ENCODE measurements at regions not wholly inside any gene's neighbourhood (a gene's known extent, or its start where the extent isn't known, plus 50 kb on each side); places are given as distances from the start of the nearest gene placed in this dataset.
"Not testable (repeated sequence)": the region's sequence is repeated elsewhere in the genome, so short reads cannot be mapped to it uniquely, and the experiment has no call there.

DNA sequence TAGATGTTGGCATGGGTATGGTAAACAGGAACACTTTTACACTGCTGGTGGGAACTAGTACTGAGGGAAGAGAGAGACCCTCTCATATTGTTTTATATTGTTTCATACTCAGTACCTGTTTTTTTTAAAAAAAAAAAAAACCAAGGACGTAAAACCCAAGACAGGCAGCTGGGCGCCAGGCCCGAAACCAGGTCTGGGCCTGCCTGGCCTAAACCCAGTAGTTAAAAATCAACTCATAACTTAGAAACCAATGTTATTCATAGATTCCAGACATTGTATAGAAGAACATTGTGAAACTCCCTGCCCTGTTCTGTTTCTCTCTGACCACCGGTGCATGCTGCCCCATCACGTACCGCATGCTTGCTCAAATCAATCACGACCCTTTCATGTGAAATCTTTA, 125.5 kb downstream of the FAM170A start:
- H3K4me1 Mint-ChIP-seq; H3K4me3 Mint-ChIP-seq; H3K36me3 Mint-ChIP-seq; ATAC-seq; H3K27ac Mint-ChIP-seq; DNase-seq (ENCODE audit: low spot score in 2 of 2); H3K9me3 Mint-ChIP-seq: not testable (repeated sequence)

DNA sequence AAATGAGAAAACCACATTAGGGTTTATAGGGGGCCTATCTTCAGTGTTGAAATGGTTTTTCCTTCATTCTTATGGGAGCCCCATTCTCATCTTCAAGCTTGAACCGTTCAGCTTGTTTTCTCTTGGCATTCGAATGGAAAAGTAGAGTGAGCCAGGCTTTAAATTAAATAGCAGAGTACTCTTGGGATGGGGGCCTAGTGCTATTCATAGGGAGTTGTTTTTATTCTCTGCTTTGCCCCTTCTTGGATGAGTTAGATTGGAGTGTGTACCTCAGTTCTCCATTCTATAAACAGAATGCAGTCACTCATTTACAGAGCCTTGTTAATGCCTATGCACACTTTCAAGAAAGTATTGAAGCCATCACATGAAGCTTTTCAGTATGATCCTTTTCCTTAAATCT, 127.9 kb downstream of the FAM170A start:
- no peaks in the 10 kb centered on the region for H3K4me1 Mint-ChIP-seq
- ATAC-seq (no peak), DNase-seq (ENCODE audit: low spot score in 2 of 2) (no peak)
- H3K4me3 Mint-ChIP-seq = no peak overlapping the region
- H3K36me3 Mint-ChIP-seq = no peaks in the 10 kb centered on the region
- no peak overlapping the region for H3K27ac Mint-ChIP-seq
- no peaks in the 10 kb centered on the region for H3K9me3 Mint-ChIP-seq

DNA sequence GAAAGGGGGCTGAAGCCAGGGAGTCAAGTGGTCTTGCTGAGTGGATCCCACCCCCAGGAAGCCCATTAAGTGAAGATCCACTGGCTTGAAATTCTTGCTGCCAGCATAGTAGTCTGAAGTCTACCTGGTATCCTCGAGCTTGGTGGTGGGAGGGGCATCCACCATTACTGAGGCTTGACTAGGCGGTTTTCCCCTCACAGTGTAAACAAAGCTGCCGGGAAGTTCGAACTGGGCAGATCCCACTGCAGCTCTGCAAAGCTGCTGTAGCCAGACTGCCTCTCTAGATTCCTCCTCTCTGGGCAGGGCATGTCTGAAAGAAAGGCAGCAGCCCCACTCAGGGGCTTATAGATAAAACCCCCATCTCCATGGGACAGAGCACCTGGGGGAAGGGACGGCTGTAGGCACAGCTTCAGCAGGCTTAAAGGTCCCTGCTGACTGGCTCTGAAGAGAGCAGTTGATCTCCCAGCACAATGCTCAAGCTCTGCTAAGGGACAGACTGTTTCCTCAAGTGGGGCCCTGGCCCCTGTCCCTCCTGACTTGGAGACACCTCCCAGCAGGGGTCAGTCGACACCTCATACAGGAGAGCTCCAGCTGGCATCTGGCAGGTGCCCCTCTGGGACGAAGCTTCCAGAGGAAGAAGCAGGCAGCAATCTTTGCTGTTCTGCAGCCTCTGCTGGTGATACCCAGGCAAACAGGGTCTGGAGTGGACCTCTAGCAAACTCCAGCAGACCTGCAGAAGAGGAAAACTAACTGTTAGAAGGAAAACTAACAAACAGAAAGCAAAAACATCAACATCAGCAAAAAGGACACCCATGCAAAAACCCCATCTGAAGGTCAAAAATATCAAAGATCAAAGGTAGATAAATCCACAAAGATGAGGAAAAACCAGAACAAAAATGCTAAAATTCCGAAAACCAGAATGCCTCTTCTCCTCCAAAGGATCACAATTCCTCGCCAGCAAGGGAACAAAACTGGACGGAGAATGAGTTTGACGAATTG, 140.6 kb downstream of the FAM170A start:
- not testable (repeated sequence) for DNase-seq (ENCODE audit: low spot score in 2 of 2); H3K36me3 Mint-ChIP-seq; ATAC-seq; H3K4me1 Mint-ChIP-seq; H3K9me3 Mint-ChIP-seq; H3K27ac Mint-ChIP-seq; H3K4me3 Mint-ChIP-seq

GRCh38 chr5:119780145-119780544, 150.8 kb downstream of the FAM170A start:
- DNase-seq (ENCODE audit: low spot score in 2 of 2); H3K4me1 Mint-ChIP-seq; H3K36me3 Mint-ChIP-seq; ATAC-seq; H3K27ac Mint-ChIP-seq; H3K4me3 Mint-ChIP-seq; H3K9me3 Mint-ChIP-seq: not testable (repeated sequence)

GRCh38 chr5:119785057-119785456, 155.7 kb downstream of the FAM170A start:
- Mint-ChIP-seq H3K4me3 (no peak overlapping the region), H3K36me3 (no peaks in the 10 kb centered on the region)

DNA sequence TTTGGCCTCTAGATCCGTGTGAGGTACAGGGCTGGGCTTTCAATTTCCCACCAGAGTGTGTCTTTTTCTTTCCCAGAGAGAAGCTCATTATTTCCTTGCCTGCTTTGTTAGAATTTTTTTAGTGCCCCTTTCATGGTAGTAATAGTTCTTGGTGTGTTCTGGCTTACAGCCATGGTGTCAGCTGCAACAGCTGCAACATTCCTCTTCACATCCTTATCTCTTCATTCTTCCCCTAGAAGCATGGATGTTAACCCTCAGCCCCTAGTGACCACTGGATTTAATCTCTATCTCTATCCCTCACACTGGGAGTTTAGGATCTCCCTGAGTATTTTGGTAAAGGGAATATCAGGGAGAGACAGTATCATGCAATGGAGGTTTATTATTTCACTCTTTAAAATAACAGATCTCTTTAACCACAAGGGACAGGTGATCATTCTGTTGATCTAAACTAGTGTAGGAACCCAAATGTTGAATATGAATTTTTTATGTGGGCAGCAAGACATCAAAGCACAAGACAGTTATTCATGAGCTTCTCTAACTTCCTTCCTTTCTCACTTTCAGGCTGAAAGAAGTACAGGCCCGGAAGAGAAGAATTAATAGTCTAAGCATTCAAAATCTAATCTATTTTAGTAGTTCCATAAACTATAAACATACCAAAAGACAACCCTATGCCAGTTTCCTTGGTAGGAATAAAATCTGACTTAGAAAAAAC, 160.2 kb downstream of the FAM170A start:
- no peak overlapping the region for H3K4me3 Mint-ChIP-seq
- H3K36me3 Mint-ChIP-seq = no peaks in the 10 kb centered on the region
- peaks cover 4% of the 10 kb centered on the region for H3K9me3 Mint-ChIP-seq
- DNase-seq (ENCODE audit: low spot score in 2 of 2) (no peak), ATAC-seq (no peak)
- no peak overlapping the region for H3K27ac Mint-ChIP-seq
- no peaks in the 10 kb centered on the region for H3K4me1 Mint-ChIP-seq

More at GRCh38 chr5:119785057-119785456, 155.7 kb downstream of the FAM170A start:
- no peak overlapping the region for H3K27ac Mint-ChIP-seq
- H3K4me1 Mint-ChIP-seq = no peaks in the 10 kb centered on the region
- ATAC-seq (no peak), DNase-seq (ENCODE audit: low spot score in 2 of 2) (no peak)
- H3K9me3 Mint-ChIP-seq = peaks cover 3% of the 10 kb centered on the region

GRCh38 chr5:119792161-119792799, 162.9 kb downstream of the FAM170A start:
- ATAC-seq = no peak
- DNase-seq (ENCODE audit: low spot score in 2 of 2) = no peak
- Mint-ChIP-seq H3K4me3 (no peak overlapping the region), H3K9me3 (peaks cover 4% of the 10 kb centered on the region), H3K36me3 (no peaks in the 10 kb centered on the region), H3K4me1 (no peaks in the 10 kb centered on the region), H3K27ac (no peak overlapping the region)

DNA sequence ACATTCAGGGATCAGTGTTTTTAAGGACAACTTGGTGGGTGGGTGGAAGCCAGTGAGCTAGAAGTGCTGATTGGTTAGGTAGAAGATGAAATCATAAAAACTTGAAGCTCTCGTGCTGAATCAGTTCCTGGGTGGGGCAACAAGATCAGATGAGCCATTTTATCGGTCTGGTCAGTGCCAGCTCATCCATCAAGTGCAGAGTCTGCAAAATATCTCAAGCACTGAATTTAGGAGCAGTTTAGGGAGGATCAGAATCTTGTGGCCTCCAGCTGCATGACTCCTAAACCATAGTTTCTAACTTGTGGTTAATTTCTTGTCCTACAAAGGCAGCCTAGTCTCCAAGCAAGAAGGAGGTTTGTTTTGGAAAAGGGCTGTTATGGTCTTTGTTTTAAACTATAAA, 166.4 kb downstream of the FAM170A start:
- no peak overlapping the region for H3K27ac Mint-ChIP-seq
- no peaks in the 10 kb centered on the region for H3K36me3 Mint-ChIP-seq
- no peak overlapping the region for H3K4me3 Mint-ChIP-seq
- H3K9me3 Mint-ChIP-seq = peaks cover 4% of the 10 kb centered on the region
- DNase-seq (ENCODE audit: low spot score in 2 of 2) (no peak), ATAC-seq (no peak)
- H3K4me1 Mint-ChIP-seq = no peaks in the 10 kb centered on the region

DNA sequence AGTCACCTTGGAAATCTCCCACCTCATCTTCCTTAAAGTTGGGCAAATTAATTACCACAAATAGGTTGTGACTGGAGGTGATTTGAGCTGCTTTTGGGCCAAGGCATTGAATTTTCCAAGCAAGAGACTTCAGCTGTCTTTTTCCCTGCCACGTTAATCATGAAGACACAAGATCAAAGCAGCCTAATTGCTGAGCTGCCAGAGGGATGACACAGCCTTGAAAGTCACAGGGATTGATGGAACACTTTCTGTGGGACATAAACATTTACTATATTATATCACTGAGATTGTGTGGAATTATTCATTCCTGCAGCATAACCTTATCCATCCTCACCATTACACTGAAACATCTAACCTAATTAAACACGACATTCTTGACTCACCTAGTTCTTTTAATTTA, 172.2 kb downstream of the FAM170A start:
- Mint-ChIP-seq H3K9me3 (peaks cover 11% of the 10 kb centered on the region), H3K27ac (no peak overlapping the region), H3K36me3 (no peaks in the 10 kb centered on the region), H3K4me3 (no peak overlapping the region), H3K4me1 (no peaks in the 10 kb centered on the region)
- ATAC-seq = no peak
- DNase-seq (ENCODE audit: low spot score in 2 of 2) = no peak

DNA sequence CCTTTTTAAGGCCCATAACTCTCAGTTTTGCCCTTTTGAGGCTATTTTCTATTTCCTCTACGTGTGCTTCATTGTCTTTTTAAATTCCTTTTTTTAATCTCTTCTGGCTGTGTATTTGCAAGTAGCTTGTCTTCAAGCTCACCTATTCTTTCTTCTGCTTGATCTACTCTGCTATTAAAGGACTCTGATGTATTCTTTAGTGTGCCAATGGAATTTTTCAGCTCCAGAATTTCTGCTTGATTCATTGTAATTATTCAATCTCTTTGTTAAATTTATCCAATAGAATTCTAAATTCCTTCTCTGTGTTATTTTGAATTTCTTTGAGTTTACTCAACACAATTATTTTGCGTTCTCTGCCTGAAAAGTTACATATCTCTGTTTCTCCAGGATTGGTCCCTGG, 178.7 kb downstream of the FAM170A start:
- Mint-ChIP-seq H3K27ac (no peak overlapping the region), H3K4me1 (no peaks in the 10 kb centered on the region), H3K36me3 (no peaks in the 10 kb centered on the region), H3K9me3 (peaks cover 15% of the 10 kb centered on the region), H3K4me3 (no peak overlapping the region)
- DNase-seq (ENCODE audit: low spot score in 2 of 2) (no peak), ATAC-seq (no peak)

DNA sequence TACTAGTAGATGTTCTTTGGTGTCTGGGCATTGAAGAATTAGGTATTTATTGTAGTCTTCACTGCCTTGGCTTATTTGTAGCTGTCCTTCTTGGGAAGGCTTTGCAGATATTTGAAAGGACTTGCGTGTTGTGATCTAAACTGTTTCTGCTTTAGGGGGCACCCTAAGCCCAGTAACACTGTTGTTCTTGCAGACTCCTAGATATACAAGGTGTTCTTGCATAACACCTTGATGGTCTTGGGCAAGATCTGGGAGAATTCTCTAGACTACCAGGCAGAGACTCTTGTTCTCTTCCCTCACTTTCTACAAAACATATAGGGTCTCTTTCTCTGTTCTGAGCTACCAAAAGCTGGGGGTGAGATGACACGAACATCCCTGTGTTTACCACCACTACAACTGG, 179.1 kb downstream of the FAM170A start:
- no peak for ATAC-seq
- Mint-ChIP-seq H3K27ac (no peak overlapping the region), H3K4me3 (no peak overlapping the region), H3K36me3 (no peaks in the 10 kb centered on the region), H3K9me3 (peaks cover 17% of the 10 kb centered on the region), H3K4me1 (no peaks in the 10 kb centered on the region)
- DNase-seq (ENCODE audit: low spot score in 2 of 2) = no peak

GRCh38 chr5:119810217-119810616, 180.9 kb downstream of the FAM170A start:
- DNase-seq (ENCODE audit: low spot score in 2 of 2) (no peak), ATAC-seq (no peak)
- Mint-ChIP-seq H3K36me3 (no peaks in the 10 kb centered on the region), H3K4me3 (no peak overlapping the region), H3K9me3 (peaks cover 15% of the 10 kb centered on the region), H3K4me1 (no peaks in the 10 kb centered on the region), H3K27ac (no peak overlapping the region)

- no peaks in the 10 kb centered on the region for H3K36me3 Mint-ChIP-seq
- H3K9me3 Mint-ChIP-seq = peaks cover 11% of the 10 kb centered on the region
- DNase-seq (ENCODE audit: low spot score in 2 of 2) = no peak
- ATAC-seq = no peak
- H3K4me3 Mint-ChIP-seq = no peak overlapping the region
- H3K4me1 Mint-ChIP-seq = no peaks in the 10 kb centered on the region
- H3K27ac Mint-ChIP-seq = no peak overlapping the region
Measured at GRCh38 chr5:119811458-119811857, 182.1 kb downstream of the FAM170A start.

GRCh38 chr5:119814655-119815054, 185.3 kb downstream of the FAM170A start:
- no peak for ATAC-seq
- no peak overlapping the region for H3K27ac Mint-ChIP-seq

DNA sequence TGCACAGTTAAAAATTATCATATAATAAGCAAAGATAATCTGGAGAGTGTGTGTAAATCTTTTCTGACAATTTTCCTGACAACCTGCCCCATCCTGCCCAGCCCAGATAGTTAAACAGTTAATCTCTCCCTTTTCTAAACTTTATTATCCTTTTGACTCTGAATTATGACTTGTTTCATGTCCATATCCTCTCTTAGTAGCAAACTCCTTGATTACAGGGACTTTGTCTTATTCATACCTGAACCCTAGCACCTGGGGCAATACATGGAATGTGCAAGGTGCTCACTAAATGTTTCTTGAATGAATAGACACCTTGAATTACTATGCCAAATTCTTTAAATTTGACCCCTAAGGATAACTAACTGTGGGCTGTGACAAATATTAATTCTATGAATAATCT, 186.7 kb downstream of the FAM170A start:
- ATAC-seq = no peak
- H3K9me3 Mint-ChIP-seq = peaks cover 5% of the 10 kb centered on the region
- H3K4me3 Mint-ChIP-seq = no peak overlapping the region
- H3K27ac Mint-ChIP-seq = no peak overlapping the region
- no peak for DNase-seq (ENCODE audit: low spot score in 2 of 2)
- no peaks in the 10 kb centered on the region for H3K36me3 Mint-ChIP-seq
- H3K4me1 Mint-ChIP-seq = no peaks in the 10 kb centered on the region

More at GRCh38 chr5:119814655-119815054, 185.3 kb downstream of the FAM170A start:
- no peaks in the 10 kb centered on the region for H3K4me1 Mint-ChIP-seq
- no peak overlapping the region for H3K4me3 Mint-ChIP-seq
- DNase-seq (ENCODE audit: low spot score in 2 of 2) = no peak
- H3K36me3 Mint-ChIP-seq = no peaks in the 10 kb centered on the region
- H3K9me3 Mint-ChIP-seq = peaks cover 5% of the 10 kb centered on the region
